ENCODE measurements at regions not wholly inside any gene's neighbourhood (a gene's known extent, or its start where the extent isn't known, plus 50 kb on each side); places are given as distances from the start of the nearest gene placed in this dataset.
A peak's percentile ranks its signal among the peaks of the same experiment; 100 is the strongest.

GRCh38 chr3:78516937-78517336 is 1250.9 kb downstream of the ROBO1 start:
- Histone ChIP-seq H3K36me3 (no peaks in the 10 kb centered on the region), H3K27me3 (no peaks in the 10 kb centered on the region), H3K4me1 (ENCODE audit: low read depth) (no peaks in the 10 kb centered on the region), H3K27ac (no peak overlapping the region), H3K9me3 (ENCODE audit: low read depth) (no peaks in the 10 kb centered on the region), H3K4me3 (no peak overlapping the region)
- DNase-seq (ENCODE audit: low read depth in 1 of 2, low spot score in 1 of 2) = no peak
- no peak for TF ChIP-seq CTCF (IDR thresholded peaks at IDR 0.05; ENCODE audit: low read depth, low read length)

DNA sequence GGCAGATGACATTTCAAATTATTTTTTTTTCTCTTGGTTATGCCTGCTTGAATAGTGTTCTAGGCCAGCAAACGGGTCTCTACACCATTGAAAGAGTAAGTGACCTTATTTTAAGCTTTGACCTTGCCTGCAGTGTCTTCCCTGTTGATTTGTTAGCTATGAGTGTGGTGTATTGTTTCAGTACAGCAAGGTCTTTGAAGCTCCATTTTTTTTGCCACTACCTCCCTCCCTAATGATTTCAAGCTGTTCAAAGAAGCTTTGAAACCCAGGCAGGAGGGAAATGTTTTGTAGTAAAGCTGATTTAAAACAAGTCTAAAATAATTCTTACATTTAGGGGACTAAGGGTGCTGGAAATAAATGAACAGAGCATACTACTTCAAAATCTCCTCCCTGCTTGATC is 1249.8 kb downstream of the ROBO1 start:
- no peak overlapping the region for H3K4me3 ChIP-seq
- no peak for TF ChIP-seq CTCF (IDR thresholded peaks at IDR 0.05; ENCODE audit: low read depth, low read length)
- H3K4me1 ChIP-seq (ENCODE audit: low read depth) = no peaks in the 10 kb centered on the region
- DNase-seq (ENCODE audit: low read depth in 1 of 2, low spot score in 1 of 2) = peak in 1 of 2 donors; percentile 9
- H3K27ac ChIP-seq = no peak overlapping the region
- H3K27me3 ChIP-seq = no peaks in the 10 kb centered on the region
- H3K9me3 ChIP-seq (ENCODE audit: low read depth) = no peaks in the 10 kb centered on the region
- H3K36me3 ChIP-seq = no peaks in the 10 kb centered on the region

DNA sequence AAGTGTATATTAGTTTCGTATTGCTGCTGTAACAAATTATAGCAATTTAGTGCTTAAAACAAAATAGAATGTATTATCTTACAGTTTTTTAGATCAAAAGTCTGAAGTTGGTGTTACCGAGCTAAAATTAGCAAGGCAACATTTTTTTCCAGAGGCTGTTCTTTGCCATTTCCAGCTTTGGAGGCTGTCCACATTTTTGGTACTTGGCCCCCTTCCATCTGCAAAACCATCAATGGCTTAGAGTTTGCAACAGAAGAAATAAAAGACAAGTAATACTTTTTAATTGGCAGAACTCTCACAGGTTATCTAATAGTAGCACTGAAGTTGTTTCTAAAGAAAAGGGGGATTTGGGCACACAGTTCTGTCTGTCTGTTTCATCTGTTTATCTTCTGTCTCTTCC is 1248.5 kb downstream of the ROBO1 start:
- Histone ChIP-seq H3K27ac (no peak overlapping the region), H3K9me3 (ENCODE audit: low read depth) (no peaks in the 10 kb centered on the region), H3K27me3 (no peaks in the 10 kb centered on the region), H3K4me1 (ENCODE audit: low read depth) (no peaks in the 10 kb centered on the region), H3K4me3 (no peak overlapping the region), H3K36me3 (no peaks in the 10 kb centered on the region)
- no peak for TF ChIP-seq CTCF (IDR thresholded peaks at IDR 0.05; ENCODE audit: low read depth, low read length)
- DNase-seq (ENCODE audit: low read depth in 1 of 2, low spot score in 1 of 2) = peak in 1 of 2 donors; percentile 11

- Histone ChIP-seq H3K4me3 (no peak overlapping the region), H3K4me1 (ENCODE audit: low read depth) (no peaks in the 10 kb centered on the region), H3K27me3 (no peaks in the 10 kb centered on the region), H3K36me3 (no peaks in the 10 kb centered on the region), H3K9me3 (ENCODE audit: low read depth) (no peaks in the 10 kb centered on the region), H3K27ac (no peak overlapping the region)
- no peak for TF ChIP-seq CTCF (IDR thresholded peaks at IDR 0.05; ENCODE audit: low read depth, low read length)
- no peak for DNase-seq (ENCODE audit: low read depth in 1 of 2, low spot score in 1 of 2)
Observed at GRCh38 chr3:78529601-78530000, 1238.2 kb downstream of the ROBO1 start.

- no peak overlapping the region for H3K4me3 ChIP-seq
- TF ChIP-seq CTCF (IDR thresholded peaks at IDR 0.05; ENCODE audit: low read depth, low read length) = no peak
- no peaks in the 10 kb centered on the region for H3K9me3 ChIP-seq (ENCODE audit: low read depth)
- no peaks in the 10 kb centered on the region for H3K27me3 ChIP-seq
- no peaks in the 10 kb centered on the region for H3K36me3 ChIP-seq
- DNase-seq (ENCODE audit: low read depth in 1 of 2, low spot score in 1 of 2) = no peak
- peaks cover 14% of the 10 kb centered on the region for H3K4me1 ChIP-seq (ENCODE audit: low read depth)
- no peak overlapping the region for H3K27ac ChIP-seq
Observed at GRCh38 chr3:78540485-78540884, 1227.3 kb downstream of the ROBO1 start.

GRCh38 chr3:78545827-78546226 is 1222.0 kb downstream of the ROBO1 start:
- H3K27ac ChIP-seq = no peak overlapping the region

More at GRCh38 chr3:78545827-78546226, 1222.0 kb downstream of the ROBO1 start:
- Histone ChIP-seq H3K4me3 (no peak overlapping the region), H3K36me3 (no peaks in the 10 kb centered on the region), H3K27me3 (no peaks in the 10 kb centered on the region), H3K9me3 (ENCODE audit: low read depth) (no peaks in the 10 kb centered on the region), H3K4me1 (ENCODE audit: low read depth) (peaks cover 14% of the 10 kb centered on the region)
- DNase-seq (ENCODE audit: low read depth in 1 of 2, low spot score in 1 of 2) = no peak
- no peak for TF ChIP-seq CTCF (IDR thresholded peaks at IDR 0.05; ENCODE audit: low read depth, low read length)

All from cardiac muscle cell (in vitro differentiated cells and primary cell).